GDM1 (cell line): ENCODE measurements at regions not wholly inside any gene's neighbourhood (a gene's known extent, or its start where the extent isn't known, plus 50 kb on each side); places are given as distances from the start of the nearest gene placed in this dataset.

Source experiments
- DNase-seq: peaks from one replicate; lab custom pipeline; 2025; lab: John Stamatoyannopoulos, UW

DNA sequence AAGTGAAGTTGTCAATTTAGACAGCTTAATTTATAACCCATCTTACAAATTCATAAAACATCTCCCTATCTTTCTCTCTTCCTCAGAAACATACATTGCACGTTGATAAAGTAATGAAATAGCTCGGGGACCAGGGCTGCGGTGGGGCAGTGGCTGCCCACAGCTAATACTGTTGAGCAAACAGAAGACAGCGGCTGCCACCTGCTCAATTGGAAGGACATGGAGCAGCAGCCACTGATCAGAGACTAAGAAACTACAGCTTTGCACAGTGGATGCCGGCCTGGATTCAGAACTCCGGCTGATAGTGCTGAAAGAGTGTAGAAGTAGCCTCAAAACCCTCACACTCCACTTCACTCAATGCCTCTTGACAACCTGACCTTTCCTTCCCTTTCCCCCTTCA, 157.9 kb upstream of the PDE10A start:
- DNase-seq: no peak

DNA sequence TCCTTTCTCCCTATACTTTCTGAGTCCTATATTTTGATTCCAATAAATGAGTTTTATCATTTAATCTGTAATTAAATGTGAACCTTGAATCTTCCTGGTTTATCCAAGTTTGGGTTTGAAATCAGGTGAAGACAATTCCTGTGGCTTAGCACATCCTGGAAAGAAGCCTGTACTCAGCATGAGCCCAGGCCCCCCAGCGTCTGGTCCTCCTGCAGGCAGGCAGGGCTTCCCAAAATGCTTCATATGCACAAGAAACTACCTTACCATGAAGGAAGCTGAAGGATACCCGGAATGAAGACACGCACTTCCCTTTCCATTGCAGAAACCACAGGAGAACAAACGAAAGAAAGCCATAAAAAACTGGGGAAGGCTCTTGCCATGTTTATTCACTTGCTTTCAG, 157.4 kb upstream of the PDE10A start:
- DNase-seq: no peak

DNA sequence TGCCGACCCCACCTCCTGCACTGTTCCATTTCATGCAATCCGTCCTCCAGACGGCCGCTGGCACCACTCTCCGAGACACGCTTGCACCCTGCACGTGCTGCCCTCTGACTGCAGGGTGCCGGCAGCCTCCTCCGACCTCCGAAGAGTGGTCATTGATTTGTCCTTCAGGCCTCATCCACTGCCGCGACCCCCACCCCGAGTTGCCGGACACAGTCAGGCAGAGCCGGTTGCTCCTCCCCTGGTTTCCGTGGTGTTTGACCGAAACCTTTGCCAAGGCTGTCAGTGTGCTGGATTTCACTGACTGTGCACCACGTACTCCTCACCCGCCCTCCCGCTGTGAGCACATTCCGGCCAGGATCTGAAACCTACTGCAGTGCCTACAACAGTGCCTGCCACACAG, 156.4 kb upstream of the PDE10A start:
- DNase-seq: no peak

DNA sequence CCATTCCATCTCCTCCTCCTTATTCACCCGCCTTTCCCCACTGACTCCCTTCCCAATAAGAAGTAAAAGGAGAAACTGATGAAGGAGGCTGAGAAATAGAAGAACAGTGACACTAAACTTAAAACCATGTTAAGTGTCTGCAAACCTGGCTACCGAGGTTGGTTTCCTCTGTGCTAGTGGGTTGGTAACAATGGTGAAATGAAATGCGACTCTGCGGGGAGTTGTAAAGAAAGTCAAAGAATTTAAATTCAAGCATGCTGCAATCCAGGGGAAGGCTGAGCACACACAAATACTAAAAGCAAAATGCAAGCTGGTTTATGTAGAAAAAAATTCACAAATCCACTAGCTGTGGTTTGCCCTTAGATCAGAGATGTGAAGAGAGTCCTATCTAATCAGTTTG, 155.2 kb upstream of the PDE10A start:
- DNase-seq: no peak

DNA sequence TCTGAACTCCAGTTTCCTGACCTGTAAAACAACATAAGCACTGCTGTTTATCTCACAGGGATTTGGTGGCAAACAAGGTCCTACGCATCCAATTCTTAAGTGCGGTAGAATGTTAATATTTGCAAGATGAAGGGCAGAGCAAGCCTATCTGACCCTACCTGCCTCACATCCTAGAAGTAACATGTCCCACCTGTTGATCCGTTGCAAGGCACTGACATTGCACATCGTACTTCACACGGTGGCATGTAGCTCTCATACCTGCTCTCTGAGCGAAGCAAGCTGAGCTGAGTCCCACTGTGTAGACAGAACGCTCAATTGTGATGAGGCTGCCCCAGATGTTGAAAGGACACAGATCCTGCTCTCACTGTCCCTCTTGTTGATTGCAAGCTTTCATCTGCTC, 154.7 kb upstream of the PDE10A start:
- no peak for DNase-seq

DNA sequence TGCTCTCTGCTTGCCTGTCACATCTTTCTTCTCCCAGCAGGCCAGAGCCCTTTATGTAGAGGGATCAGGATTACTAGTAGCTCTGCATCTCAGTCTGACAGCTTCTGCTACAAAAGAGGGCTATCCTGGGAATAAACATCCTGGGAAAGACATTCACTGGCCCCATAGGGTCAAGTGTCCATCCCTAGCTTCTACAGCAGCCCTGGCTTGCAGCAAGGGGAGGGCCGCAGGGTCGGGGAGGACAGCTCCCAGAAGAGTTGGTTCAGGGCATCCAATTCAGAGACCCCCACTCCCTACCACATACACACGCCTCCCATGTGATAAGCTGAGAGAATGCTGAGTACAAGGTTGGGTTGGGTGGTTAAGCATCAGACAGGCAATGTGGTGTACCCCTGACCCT, 154.1 kb upstream of the PDE10A start:
- no peak for DNase-seq

DNA sequence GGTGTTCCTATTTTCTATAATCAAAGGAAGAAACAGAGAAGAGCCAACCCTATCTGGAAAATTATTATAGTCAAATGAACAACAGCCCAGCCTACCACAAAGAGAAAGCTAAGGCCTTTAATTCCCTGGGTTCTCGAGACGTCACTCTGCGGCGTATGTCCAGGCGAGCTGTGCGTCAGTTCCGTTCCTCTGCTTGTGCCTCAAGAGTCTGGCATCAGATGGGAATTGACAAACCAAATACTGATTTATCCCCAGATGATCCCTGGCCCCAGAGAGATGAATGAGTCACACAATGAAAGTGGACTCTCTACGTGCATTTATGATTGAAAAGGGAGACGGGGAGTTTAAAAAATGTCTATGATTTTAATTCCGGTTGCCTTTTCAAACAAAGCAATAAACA, 151.6 kb upstream of the PDE10A start:
- DNase-seq: no peak

DNA sequence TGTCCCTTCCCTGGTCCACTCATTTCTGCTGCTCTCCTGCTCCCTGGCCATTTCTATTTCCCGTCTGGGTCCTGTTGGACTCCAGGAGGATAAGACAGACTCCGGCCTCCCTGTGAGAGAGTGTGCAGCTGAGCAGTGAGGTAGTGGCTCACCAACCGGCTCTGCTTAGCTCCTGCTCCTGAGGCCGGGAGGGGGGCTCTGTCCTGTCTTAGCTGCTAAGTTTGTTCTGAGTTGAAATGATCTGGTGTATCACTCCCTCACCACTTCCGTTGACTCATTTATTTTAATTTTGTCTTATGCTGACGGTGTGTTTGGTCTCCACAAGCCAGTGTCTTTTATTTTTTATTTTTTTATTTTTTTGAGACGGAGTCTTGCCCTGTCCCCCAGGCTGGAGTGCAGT, 148.5 kb upstream of the PDE10A start:
- DNase-seq: no peak

DNA sequence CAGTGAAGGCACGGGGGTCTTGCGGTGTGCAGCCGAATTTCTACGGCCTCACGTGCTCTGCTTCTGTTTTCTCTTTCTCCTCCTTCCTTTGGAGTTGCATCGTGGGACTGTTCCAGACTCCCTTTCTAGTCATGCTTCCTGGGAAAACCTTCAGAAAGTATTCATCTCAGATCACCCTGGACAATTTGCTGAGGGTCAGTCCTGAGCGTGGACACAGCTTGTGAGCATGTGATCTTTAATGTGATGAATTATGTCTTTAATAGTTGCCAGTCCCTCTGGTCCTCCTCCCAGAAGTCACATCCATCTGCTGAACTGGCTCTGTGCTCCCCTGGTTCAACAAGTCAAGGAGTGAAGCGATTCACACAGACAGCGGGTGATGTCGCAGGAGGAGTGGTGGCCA, 145.0 kb upstream of the PDE10A start:
- DNase-seq: no peak

DNA sequence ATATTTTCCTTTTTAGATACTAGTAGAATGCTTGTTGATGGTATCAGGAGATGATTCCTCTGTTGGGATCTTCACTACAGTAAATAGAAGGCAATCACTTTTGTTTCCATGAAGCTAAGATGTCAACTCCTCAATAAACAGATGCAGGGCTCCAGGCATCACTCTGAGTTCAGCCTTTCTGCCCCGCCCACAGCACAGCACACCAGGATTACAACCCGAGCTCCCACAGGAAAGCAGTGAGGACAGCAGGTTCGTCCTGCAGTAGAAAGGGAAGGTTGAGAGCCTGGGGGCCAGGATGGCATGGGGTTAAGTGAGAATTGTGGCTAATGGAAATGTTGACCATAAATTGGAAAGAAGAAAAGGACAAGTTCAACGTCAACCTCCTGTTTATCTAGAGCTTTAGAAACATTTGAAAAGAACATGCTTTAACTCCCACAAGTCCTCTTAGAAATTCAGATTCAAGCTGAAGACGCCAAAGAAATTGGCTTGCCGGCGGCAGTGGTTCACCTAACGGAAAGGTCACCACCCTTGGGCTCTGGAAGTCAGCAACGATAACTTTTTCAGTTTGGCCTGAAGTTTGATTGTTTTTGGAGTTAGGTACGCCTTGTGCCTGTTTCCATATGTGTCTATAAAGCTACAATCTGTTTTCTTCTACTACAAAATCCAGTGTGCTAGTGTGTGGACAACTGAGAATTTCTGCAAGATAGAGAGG, 144.4 kb upstream of the PDE10A start:
- no peak for DNase-seq

DNA sequence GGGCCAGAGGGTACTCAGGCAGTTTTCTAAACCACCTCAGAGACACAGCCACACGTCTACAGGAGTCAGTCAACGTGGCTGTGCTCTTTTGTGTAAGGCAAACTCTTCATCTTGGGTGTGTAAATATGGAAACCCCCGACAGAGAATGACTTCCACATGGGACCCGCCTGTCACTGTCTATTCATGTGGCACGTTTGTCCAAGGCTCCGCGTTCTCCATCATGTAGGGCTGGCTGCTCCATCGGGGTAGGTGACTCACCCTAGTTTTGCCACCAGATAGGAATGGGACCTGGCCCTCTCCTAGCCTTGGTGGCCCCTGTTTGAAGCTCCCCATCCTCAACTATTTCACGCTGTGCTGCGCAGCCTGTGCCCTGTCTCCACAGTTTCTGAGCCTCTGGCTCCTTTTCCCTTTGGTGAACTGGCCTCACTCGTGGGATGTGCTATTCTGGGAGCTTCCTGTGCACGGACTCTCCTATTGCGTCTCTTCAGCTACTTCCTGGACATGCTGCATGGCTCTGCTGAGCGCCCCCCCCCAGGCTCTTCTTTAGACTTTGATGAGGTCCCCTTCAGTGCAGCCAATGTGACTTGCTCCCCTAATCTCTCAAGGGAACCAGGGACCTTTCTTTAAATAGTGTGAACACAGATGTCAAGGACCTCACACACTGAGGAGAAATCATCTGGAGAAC, 143.2 kb upstream of the PDE10A start:
- no peak for DNase-seq

DNA sequence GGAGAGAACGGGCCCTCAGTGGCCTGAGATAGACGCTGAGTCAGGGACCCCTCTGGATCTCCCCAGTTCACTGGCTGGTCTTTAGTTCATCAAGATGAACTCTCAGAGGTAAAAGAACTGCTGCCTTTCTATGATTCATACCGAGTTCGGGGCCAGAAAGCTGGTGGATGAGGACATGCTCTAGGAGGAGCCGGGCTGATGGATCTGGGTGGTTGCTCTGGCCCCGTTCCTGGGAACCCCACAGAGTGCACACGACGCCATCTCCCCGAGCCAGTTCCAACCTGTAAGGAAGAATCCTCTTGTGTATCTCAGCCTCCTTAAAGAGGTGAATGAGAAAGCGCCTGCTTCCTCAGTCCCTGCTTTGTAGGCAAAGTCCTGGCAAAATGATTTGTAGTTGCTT, 142.6 kb upstream of the PDE10A start:
- no peak for DNase-seq

DNA sequence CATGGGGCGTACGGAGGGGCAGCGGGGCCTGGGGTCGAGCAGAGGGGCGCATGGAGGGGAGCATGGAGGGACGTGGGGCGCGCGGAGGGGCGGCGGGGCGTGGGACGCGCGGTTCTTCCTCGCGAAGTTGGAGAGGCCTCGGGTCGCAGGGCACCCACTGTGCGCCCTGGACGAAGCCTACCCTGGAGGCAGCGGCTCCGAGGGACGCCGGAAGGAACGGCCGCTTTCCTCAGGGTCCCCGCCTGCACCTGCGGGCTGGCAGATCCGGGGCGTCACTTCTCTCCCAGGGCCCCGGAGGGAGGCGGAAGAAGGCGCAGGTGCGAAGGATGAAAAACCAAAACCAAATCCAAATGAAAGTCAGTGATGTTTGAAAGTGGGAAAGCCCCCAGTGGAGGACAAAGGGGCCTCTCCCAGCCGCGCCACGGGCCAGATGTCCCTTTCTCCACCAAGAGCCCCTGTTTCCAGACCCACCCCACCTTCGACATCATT, 142.1 kb upstream of the PDE10A start:
- no peak for DNase-seq

DNA sequence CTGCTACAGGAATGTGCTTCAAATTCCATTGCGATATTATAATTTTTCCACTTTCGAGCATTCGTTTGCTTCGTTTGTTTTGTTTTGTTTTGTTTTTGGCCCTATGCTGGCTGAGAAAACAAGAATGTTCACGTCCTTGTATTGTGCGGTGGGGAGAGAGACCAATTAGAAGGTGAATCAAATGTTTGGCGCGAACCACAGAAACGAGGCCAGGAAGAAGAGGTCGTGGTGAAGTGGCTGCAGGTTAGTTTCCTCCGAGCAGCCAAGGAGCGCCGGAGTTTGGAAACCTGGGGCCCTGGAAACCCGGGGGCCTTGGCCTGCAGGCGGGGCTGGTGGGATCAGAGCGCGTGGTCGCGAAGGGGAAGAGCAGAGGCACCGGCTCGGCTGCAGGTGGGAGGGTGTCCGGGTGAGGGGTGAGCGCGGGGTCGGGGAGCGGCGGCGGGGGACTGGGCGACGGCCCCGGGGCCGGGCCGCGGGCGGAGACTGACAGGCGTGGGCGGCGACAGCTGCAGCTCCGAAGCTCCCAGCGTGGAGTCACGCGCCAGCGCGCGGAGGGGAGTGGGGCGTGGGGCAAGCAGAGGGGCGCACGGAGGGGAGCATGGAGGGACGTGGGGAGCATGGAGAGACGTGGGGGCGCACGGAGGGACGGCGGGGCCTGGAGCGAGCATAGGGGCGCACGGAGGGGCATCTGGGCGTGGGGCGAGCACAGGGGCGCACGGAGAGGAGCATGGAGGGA, 141.5 kb upstream of the PDE10A start:
- DNase-seq: no peak

DNA sequence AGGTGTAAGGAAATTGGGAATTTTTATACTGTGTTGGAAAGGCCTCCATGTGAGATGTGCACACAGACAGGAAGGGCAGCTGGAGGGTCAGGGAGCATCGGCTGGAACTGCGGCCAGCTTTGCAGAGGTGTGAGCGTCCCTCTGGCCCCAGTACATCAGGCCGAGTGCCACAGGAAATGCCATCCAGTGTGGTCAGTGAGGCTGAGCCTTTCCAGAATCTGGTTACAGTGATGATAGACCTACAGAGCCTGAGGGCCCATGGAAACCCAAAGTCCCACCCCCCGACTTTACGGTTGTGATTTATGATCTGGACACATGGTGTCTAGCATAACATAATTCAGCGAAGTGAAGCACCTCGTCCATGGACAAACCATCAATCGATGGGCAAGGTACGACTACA, 137.3 kb upstream of the PDE10A start:
- no peak for DNase-seq

DNA sequence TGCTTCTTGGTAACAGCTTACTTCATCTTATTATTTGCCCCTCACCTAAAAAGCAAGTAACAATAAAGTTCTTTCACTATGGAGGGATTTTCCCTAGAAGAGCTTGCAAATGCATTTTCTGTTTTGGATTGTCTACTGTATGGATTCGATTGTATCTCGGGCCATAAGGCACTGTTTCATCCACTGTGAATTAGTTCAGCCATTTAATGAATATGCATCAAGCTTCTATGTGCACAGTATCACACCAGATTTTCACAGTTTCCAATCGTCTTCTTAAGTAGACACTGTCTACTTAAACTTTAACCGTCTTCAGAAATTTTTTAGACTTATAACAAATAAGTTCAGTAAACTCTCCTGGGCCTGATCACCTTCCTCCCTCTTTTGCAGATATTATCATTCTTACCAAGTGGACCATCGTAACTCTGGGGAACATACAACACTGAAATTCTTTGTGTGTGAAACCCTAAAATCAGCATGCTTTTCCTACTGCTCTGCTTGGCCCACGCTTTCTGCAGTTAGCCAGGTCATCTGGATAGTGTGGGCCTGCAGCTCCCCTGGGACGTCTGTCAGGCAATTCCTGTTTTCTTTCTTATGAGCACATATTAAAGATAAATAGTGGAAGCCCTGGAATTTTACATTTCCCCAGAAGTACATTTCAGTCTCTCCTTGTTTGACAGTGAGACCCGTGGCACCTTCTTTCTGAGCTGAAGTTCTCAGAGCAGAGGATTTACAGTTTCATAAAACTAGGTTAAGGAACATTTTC, 136.5 kb upstream of the PDE10A start:
- no peak for DNase-seq

DNA sequence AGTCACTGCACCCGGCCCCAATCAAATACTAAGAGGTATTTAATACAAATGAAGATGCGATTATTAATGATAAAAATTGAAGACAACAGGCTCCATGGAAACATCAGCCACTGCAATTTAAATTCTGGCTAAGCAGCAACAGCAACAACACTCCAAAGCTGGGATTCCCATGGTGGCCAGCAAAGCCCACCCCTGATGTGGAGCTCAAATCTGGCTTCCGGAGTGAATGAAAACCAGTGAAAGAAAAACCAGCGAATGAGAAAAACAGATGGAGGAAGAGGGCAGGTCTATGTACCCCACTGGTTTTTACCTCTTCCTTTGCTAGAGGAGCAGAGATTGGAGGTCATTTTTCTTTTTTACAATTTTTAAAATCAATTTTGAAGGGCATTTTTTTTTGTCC, 135.9 kb upstream of the PDE10A start:
- DNase-seq: no peak

DNA sequence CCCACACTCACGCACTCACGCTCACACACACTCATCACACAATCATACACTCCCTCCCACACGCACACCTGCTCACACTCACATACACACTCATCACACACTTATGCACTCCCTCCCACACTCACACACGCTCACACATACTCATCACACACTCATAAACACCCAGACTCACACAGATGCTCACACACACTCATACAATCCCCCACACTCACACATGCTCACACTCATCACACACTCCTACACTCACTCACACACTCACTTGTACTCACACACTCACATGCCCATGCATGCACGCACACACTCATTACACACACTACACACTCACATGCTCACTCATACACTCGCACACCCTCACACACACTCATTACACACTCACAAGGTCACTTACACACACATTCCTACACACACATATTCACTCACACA, 131.1 kb upstream of the PDE10A start:
- no peak for DNase-seq

DNA sequence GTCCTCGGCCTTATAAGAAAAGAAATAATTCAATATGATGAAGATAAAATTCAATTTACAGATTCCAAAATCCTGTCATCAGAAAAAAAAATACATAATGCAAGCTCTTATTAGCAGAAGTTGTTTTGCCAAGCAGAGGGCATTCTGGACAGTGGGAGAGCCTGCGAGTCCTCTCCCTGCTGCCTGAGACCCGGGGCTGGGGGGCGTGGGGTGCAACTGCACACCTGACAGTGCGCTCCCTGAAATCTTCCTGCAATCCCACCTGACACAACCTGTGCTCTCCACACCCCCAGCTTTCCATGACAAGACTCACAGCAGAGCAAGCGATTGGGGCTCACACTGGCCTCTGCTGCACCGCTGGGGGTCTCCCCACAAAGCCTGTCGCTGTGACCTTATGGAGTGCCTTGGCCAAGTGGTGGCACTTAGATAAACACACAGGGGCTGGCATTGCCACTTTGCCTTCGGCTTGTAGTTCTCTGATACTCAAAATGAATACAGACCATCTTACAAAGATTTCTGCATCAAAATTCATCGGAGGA, 130.3 kb upstream of the PDE10A start:
- no peak for DNase-seq

DNA sequence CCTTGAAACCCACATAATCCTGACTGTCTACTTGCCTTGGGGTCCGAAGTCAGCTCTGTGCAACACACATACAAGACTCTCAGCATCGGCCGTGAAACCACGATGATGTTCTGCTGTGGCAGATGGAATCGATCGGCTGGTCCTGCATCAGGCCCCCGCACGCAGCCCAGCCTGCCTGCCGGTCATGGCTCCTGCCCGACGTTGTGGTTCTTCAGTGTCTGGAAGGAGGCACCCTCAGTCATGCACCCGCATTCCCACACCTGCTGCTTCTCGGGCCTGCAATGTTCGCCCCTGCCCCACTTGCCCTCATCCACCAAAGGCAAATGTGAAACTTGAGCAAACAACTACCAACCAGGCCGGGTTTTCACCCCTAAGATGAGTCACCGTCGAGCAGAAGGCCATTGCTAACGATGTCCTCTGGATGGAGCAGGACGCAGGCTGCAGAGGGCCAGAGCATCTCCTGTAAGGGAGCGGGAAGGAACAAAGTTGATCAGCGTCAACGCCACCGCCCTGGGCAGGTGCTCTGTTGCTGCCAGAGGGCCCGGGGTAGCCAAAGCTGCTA, 128.9 kb upstream of the PDE10A start:
- no peak for DNase-seq

DNA sequence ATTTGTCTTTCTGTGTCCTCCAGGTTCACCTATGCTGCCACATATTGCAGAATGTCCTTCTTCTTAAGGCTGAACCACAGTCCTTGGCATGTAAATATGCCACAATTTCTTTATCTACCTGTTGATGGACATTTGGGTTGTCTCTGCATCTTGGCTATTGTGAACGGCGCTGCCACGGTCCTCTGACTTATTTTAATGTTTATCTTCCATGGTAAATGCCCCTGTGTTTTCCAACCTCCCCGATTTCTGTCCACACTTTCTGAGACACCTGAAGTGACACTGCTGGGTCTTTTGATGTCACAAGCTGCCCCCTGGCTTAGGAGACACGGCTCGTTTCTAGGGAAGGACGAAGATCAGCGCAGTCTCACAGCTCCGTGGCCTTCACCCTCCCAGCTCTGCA, 128.3 kb upstream of the PDE10A start:
- no peak for DNase-seq

DNA sequence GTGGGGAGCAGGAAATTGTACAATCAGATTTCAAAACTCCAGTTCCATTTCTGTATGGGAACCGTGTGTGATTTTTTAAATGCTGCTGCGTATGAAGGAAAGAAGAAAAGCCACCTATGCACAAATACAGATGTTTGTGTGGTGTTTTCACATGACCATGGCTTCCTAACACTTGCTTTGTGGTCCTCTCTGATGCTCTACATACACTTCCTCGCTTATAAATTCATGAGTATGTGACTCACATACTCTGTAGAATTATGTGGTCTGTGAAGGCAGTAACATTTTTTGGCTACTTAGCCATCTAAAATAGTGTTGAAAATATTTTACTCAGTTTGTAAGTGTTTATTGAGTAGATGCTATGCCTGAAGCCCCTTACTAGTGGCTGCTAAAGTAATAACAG, 119.8 kb upstream of the PDE10A start:
- DNase-seq: no peak
